Colonic mucosa (tissue), 4 donors: ENCODE measurements at regions not wholly inside any gene's neighbourhood (a gene's known extent, or its start where the extent isn't known, plus 50 kb on each side); places are given as distances from the start of the nearest gene placed in this dataset.
"Not testable (repeated sequence)": the region's sequence is repeated elsewhere in the genome, so short reads cannot be mapped to it uniquely, and the experiment has no call there.

Experiments
- DNase-seq: peaks from one replicate; pipeline ENCODE4 v3.0.0-alpha.2; 2020
- H3K27ac ChIP-seq: fragments of 200-600 bp; one replicate; pipeline ENCODE4 v1.8.0; 2021
- H3K27me3 ChIP-seq: fragments of 200-600 bp; one replicate; pipeline ENCODE4 v1.8.0; 2021
- H3K36me3 ChIP-seq: fragments of 200-600 bp; one replicate; pipeline ENCODE4 v1.8.0; 2021
- H3K4me1 ChIP-seq: fragments of 200-600 bp; one replicate; pipeline ENCODE4 v1.8.0; 2021; ENCODE audit warnings: mild to moderate bottlenecking
- H3K4me3 ChIP-seq: fragments of 200-600 bp; one replicate; pipeline ENCODE4 v1.8.0; 2021
- H3K9ac ChIP-seq, 2 donors: one replicate each; pipeline ENCODE4 v1.7.0; 2013; ENCODE audit warnings: control low read depth in 2 of 2, low read depth in 2 of 2, low read length in 2 of 2
- H3K9me3 ChIP-seq: fragments of 200-600 bp; one replicate; pipeline ENCODE4 v1.8.0; 2021
- CTCF ChIP-seq: fragments of 200-600 bp; IDR thresholded peaks from one replicate; pipeline ENCODE4 v1.8.0; 2022; ENCODE audit warnings: antibody characterized with exemption, mild to moderate bottlenecking
- intact Hi-C: fragments of 100-400 bp; cut with DNase I; formaldehyde crosslinking; loops from one replicate; pipeline ENCODE4 v1.14.1; 2022
- donor health status: healthy.
- donor health status: DM: no; HTN: no; CAD: no.
- donor health status: DM: no; HTN: no; CAD: no.

DNA sequence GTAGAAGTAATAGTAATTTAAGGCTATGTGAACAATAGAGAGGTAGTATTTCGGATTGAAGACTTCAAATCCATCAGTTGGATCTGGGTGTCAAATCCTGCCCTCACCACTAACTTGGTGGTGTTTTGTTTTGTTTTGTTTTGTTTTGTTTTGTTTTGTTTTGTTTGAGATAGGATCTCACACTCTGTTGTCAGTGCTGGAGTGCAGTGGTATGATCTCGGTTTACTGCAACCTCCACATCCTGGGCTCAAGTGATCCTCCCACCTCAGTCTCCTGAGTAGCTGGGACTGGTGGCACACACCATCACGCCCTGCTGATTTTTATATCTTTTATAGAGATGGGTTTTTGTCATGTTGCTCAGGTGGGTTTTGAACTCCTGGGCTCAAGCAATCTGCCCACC, 129.4 kb upstream of the ZNF217 start:
- TF ChIP-seq CTCF = no peak

DNA sequence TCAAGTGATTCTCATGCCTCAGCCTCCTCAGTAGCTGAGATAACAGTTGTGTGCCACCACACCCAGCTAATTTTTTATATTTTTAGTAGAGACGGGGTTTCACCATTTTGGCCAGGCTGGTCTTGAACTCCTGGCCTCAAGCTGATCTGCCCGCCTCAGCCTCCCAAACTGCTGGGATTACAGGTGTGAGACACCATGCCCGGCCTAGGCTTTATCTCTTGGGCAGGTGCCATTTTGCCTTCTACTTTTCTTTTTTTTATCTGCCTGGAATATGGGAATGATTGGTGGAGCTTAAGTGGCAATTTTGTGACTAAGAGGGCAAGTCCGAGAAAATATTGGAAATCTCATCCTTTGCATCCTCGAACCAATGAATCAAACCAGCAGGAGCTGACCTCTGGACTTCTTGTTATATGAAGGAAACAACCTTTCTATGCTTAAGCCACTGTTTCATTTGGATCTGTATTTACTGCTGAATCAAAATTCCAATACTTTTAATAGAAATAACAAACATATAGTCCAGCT, 128.9 kb upstream of the ZNF217 start:
- Histone ChIP-seq H3K36me3 (no peaks in the 10 kb centered on the region), H3K9ac (no peak overlapping the region), H3K4me3 (no peak overlapping the region), H3K9me3 (no peaks in the 10 kb centered on the region), H3K27me3 (no peaks in the 10 kb centered on the region), H3K4me1 (no peaks in the 10 kb centered on the region), H3K27ac (no peak overlapping the region)
- intact Hi-C loops = no loop called here
- TF ChIP-seq CTCF = no peak
- no peak for DNase-seq

More for the DNA sequence above, 129.4 kb upstream of the ZNF217 start:
- Histone ChIP-seq H3K4me1 (no peaks in the 10 kb centered on the region), H3K36me3 (no peaks in the 10 kb centered on the region), H3K27ac (no peak overlapping the region), H3K27me3 (no peaks in the 10 kb centered on the region), H3K9me3 (no peaks in the 10 kb centered on the region), H3K9ac (no peak overlapping the region), H3K4me3 (no peak overlapping the region)
- intact Hi-C loops = no loop called here
- DNase-seq = no peak

DNA sequence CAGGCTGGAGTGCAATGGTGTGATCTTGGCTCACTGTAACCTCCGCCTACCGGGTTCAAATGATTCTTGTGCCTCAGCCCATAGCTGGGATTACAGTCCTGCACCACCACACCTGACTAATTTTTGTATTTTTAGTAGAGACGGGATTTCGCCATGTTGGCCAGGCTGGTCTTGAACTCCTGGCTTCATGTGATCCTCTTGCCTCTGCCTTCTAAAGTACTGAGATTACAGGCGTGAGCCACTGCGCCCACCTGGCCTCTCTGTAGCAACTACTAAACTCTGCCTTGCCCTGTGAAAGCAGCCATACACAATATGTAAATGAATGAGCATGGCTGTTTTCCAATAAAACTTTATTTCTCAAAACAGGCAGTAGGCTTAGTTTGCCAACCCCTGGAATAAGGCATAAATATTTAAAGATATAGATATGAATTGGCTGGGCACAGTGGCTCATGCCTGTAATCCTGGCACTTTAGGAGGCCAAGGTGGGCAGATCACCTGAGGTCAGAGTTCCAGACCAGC, 127.9 kb upstream of the ZNF217 start:
- H3K9me3 ChIP-seq, H3K9ac ChIP-seq, H3K4me1 ChIP-seq, intact Hi-C loops, H3K27ac ChIP-seq, H3K4me3 ChIP-seq, H3K27me3 ChIP-seq, DNase-seq, H3K36me3 ChIP-seq: not testable (repeated sequence)

DNA sequence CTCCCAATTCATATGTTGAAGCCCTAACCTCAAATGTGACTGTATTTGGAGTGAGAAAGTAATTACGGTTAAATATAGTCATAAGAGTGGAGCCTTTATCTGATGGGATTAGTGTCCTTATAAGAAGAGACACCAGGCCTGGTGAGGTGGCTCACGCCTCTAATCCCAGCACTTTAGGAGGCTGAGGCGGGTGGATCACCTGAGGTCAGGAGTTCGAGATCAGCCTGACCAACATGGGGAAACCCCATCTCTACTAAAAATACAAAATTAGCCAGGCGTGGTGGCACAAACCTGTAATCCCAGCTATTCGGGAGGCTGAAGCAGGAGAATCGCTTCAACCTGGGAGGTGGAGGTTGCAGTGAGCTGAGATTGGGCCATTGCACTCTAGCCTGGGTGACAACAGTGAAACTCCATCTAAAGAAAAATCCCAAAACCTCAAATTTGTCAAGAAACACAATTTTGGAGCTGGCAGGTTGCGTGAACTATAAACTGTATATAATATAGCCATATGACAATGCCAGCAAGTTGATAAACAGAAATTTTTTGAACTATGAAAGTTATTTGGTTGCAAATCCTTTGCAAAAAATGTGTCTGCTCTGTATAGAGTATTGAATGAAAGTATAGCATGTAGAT, 125.6 kb upstream of the ZNF217 start:
- H3K27me3 ChIP-seq, H3K36me3 ChIP-seq, DNase-seq, intact Hi-C loops, H3K4me3 ChIP-seq, H3K4me1 ChIP-seq, H3K9ac ChIP-seq, H3K27ac ChIP-seq, H3K9me3 ChIP-seq: not testable (repeated sequence)

- Histone ChIP-seq H3K27ac (no peak overlapping the region), H3K4me1 (no peaks in the 10 kb centered on the region), H3K27me3 (no peaks in the 10 kb centered on the region), H3K9me3 (no peaks in the 10 kb centered on the region), H3K4me3 (no peak overlapping the region), H3K9ac (no peak overlapping the region), H3K36me3 (no peaks in the 10 kb centered on the region)
- no peak for DNase-seq
- TF ChIP-seq CTCF = no peak
- intact Hi-C loops = no loop called here
Observed at GRCh38 chr20:53718142-53719021, 124.7 kb upstream of the ZNF217 start.

DNA sequence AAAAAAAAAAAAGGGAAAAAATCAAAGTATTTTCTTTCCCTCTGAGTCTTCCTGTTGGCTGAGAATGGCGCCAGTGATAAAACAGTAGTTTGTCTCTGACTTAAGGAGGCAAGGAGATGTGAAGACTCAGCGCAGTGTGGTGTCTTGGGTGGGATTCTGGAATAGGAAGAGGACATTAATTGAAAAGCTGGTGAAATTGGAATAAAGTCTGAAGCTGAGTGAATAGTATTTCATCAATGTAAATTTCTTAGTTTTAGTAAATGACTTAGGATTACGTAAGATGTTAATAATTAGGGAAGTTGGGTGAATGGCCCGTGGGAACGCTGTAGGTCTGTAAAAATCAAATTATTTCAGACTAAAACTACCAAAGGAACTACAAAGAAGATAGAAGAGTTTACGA, 122.8 kb upstream of the ZNF217 start:
- H3K4me3 ChIP-seq = no peak overlapping the region
- intact Hi-C loops = no loop called here

More for the DNA sequence above, 122.8 kb upstream of the ZNF217 start:
- H3K9ac ChIP-seq = no peak overlapping the region
- no peak overlapping the region for H3K27ac ChIP-seq
- TF ChIP-seq CTCF = no peak
- H3K27me3 ChIP-seq = no peaks in the 10 kb centered on the region
- no peaks in the 10 kb centered on the region for H3K36me3 ChIP-seq
- H3K4me1 ChIP-seq = no peaks in the 10 kb centered on the region
- DNase-seq = no peak
- no peaks in the 10 kb centered on the region for H3K9me3 ChIP-seq
